ENCODE measurements at regions not wholly inside any gene's neighbourhood (a gene's known extent, or its start where the extent isn't known, plus 50 kb on each side); places are given as distances from the start of the nearest gene placed in this dataset.

- DNase-seq, result no peak
Measured at GRCh38 chr4:123031664-123032063, 109.3 kb upstream of the NUDT6 start.

GRCh38 chr4:123034023-123034422 is 111.6 kb upstream of the NUDT6 start:
- DNase-seq, result no peak

DNA sequence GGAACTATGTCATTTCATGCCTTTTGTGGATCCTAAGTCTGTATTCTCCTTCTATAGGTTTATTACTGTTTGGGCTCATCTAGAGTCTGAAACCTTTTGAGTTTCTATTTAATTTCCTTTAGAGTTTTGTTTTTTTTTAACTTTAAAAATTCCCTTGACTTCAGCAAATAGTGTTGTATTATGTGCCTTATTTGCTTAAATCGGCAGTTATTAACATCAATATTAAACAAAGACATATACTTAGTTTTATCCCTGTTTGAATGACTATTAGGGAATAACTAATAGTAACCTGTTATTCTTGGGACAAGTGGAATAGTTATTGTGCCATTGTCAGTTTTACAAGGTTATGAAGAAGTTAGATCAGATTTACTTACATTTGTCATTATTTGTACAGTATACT is 112.8 kb upstream of the NUDT6 start:
- DNase-seq, result no peak

- DNase-seq, result no peak
Measured at GRCh38 chr4:123037804-123038203, 115.4 kb upstream of the NUDT6 start.

DNA sequence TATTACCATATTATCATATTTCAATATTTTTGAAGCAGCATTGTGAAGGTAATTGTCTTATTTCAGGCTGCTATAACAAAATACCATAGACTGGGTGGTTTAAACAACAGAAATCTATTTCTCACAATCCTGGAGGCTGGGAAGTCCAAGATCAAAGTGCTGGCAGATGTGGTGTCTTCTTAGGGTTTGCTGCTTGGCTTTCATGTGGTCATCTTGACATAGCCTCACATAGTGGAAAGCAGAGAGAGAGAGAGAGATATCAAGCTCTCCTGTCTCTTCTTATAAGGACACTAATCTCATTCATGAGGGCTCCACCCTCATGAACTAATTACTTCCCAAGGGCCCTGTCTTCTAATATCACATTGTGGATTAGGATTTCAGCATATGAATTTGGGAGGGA is 119.7 kb upstream of the NUDT6 start:
- DNase-seq, result no peak

DNA sequence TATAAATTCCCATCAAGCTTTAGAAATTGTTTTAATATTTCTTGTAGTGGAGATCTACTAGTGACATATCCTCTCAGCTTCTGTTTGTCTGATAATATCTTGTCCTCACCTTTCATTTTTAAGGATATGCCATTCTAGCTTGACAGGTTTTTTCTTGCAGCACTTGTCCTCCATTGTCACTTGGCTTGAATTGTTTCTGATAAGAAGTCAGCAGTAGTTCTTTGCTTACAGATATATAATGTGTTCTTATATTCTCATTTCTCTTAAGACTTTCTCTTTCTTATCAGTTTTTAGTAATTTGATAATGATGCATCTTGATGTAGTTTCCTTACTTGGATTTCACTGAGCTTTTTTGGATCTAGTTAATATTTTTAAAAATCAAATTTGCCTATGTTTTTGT is 120.6 kb upstream of the NUDT6 start:
- no peak for DNase-seq

DNA sequence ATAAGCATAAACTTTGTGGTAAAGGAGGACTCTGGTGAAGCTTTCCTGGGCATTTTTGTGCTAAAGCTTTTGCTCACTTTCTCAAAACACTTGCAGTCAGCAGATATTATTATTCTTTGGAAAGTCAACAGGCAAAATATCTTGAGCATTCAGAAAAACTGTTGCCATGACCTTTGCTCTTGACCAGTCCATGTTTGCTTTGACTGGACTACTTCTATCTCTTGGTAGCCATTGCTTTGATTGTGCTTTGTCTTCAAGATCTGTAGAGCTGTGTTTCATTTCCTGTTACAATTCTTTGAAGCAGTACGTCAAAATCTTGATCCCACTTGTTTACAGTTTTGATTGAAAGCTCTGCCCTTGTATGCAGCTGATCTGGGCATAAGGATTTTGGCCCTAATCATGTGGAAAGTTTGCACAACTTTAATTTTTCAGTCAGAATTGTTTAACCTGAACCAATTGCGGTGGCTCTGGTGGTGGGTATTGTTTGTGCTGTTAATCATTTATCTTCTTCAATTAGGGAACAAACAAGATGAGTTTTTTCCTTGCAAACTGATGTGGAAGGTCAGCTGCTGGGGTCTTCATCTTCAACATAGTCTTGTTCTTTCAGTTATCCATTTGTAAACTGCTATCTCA is 121.5 kb upstream of the NUDT6 start:
- DNase-seq, result no peak

GRCh38 chr4:123046096-123046495 is 123.7 kb upstream of the NUDT6 start:
- DNase-seq, result no peak

DNA sequence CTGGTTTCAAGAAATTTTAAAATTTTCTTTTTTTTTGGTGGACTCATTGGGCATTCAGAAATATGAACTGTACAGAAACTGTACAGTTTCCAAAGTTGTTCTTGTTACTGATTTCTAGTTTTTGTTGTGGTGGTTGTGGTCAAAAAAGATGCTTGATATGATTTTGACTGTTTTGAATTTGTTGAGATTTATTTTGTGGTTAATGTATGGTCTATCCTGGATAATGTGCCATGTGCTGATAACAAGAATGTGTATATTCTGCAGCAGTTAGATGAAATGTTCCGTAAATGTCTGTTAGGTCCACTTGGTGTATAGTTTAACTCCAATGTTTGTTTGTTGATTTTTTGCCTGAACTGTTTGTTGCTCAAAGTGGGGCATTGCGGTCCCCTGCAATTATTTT is 127.6 kb upstream of the NUDT6 start:
- no peak for DNase-seq

DNA sequence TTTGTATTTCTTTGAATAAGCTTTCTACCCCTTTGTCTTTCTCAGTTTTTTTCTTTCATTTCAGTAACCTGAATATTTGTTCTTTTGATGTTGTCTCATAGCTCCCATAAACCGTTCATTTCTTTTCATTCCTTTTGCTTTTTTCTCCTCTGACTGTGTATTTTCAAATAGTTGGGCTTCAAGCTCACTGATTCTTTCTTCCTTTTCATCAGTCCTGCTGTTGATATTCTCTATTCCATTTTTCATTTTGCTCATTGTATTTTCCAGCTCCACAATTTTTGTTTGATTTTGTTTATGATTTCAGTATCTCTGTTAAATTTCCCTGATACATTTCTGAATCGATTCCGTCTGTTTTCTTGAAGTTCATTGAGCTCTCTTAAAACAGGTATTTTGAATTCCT is 129.6 kb upstream of the NUDT6 start:
- DNase-seq, result no peak

- no peak for DNase-seq
Measured at GRCh38 chr4:123055943-123056342, 133.5 kb upstream of the NUDT6 start.

DNA sequence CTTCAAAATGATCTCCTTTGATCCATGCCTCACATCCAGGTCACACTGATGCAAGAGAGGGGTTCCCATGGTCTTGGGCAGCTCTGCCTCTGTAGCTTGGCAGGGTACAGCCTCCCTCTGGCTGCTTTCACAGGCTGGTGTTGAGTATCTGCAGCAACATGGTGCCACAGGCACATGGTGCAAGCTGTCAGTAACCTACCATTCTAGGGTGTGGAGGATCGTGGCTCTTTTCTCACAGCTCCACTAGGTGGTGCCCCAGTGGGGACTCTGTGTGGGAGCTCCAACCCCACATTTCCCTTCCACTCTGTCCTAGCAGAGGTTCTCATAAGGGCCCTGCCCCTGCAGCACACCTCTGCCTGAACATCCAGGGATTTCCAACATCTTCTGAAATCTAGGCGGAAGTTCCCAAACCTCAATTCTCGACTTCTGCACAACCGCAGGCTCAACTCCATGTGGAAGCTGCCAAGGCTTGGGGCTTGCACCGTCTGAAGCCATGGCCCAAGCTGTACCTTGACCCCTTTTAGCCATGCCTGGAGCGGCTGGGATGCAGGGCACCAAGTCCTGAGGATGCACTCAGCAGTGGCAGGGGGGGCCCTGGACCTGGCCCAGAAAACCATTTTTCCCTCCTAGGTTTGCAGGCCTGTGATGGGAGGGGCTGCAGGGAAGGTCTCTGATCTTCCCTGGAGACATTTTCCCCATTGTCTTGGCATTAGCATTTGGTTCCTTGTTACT is 137.8 kb upstream of the NUDT6 start:
- DNase-seq, result no peak

- DNase-seq, result no peak
Measured at GRCh38 chr4:123064390-123064789, 142.0 kb upstream of the NUDT6 start.

DNA sequence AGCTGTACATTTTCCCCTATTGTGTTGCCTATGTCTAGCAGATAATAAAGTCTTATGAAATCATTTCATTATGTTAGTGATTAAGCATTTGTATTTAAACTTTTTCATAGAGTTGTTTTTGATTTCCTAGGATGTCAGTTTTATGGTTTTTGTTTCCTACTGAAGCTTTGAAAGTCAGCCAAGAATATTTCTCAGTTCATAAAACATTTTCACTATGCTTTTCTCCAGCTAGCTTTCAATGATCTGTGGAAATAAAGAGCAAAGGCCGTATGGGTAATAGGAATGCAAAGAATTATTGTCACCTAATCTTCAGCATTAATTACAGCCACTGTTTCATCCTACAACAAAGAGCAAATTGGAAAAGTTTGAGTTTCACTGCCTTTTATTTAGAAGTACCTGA is 145.7 kb upstream of the NUDT6 start:
- no peak for DNase-seq

- no peak for DNase-seq
Measured at GRCh38 chr4:123072060-123072459, 149.7 kb upstream of the NUDT6 start.

- DNase-seq, result no peak
Measured at GRCh38 chr4:123073650-123074049, 151.3 kb upstream of the NUDT6 start.

DNA sequence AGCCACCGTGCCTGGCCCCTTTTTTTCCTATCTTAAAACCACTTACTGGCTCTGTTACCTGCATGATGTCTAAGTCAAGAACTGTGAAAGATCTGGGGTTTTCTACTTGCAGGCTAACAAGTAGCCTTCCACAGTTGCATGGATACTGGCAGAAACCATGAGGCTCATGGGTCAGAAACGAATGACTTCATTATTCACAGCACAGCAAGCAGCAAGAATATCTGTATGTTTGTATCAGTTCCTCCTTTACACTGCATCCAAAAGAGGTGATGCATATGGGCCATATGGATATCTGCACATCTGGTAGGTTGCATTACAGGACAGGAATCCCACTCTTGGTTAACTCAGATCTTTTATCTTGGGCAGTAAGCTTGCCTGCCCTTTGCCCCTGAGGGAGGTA is 154.9 kb upstream of the NUDT6 start:
- no peak for DNase-seq

- DNase-seq, result no peak
Measured at GRCh38 chr4:123081971-123082370, 159.6 kb upstream of the NUDT6 start.

GRCh38 chr4:123083646-123084045 is 161.2 kb upstream of the NUDT6 start:
- DNase-seq, result no peak

GRCh38 chr4:123088501-123088900 is 166.1 kb upstream of the NUDT6 start:
- DNase-seq, result no peak

DNA sequence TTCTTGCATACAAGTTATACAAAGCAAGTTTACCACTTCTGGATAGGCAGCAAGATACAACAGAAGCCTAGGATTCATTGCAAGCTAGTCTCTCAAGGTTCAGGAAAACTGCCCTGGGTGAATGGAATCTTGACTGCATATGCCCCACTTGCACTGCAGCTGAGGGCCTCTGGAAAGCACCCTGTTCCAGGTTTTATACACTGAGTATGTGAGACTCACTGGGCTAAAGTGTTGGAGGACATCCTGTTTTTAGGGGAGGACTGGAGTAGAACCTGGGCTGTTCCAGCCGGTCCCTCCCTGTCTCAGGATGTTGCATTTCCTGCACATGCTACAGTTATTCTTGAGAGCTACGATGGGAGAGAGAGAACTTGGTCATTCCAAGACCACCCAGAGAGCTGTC is 168.5 kb upstream of the NUDT6 start:
- DNase-seq, result no peak

DNA sequence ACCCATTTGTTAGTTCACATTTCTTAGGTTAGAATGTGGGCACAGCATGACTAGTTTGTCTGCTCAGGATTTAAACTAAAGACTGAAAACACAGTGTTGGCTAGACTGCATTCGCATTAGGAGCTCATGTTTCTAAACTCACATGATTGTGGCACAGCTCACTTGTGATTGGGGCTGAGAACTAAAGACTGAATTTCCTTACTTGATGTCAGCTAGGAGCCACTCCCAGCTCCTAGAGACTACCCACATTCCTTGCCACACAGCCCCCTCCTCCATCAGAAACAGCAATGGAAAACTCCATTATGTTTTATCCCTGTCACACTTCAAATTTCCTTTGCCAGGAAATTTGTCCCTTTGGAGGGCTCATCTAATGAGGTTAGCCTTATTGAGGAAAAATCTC is 170.2 kb upstream of the NUDT6 start:
- no peak for DNase-seq

- DNase-seq, result no peak
Measured at GRCh38 chr4:123093236-123093635, 170.8 kb upstream of the NUDT6 start.

GRCh38 chr4:123096038-123096437 is 173.6 kb upstream of the NUDT6 start:
- DNase-seq, result no peak

DNA sequence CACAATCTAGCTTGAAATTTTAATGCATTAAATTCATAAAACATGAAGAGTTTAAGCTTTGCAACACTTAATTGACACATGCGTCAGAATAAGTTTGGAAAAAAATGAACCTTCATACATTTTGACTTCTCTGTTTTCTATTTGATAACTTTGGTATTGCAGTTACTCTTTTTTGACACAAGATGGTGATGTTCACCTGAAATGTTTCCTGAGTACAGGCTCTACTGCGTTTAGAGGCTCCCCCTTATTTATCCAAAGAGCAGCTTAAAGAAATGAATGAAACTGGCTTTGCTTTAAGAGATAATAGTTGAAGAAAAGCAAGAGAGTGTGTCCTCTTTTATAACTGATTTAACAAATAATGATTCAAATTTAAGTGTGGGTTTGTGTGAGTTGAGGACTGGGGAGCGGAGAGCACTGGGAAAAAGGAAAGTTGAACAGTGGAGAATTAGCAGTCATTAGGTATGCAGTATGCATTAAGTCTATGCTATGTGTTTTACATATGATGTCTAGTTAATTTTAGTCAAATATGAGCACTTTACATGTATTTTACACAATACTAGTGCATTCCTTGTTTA is 180.6 kb upstream of the NUDT6 start:
- no peak for DNase-seq
